ENCODE measurements at regions not wholly inside any gene's neighbourhood (a gene's known extent, or its start where the extent isn't known, plus 50 kb on each side); places are given as distances from the start of the nearest gene placed in this dataset.
"Not testable (repeated sequence)": the region's sequence is repeated elsewhere in the genome, so short reads cannot be mapped to it uniquely, and the experiment has no call there.

- H3K27me3 ChIP-seq (ENCODE audit: control insufficient read depth, insufficient read depth, low read length) = no peaks in the 10 kb centered on the region
- no peak for TF ChIP-seq CTCF (IDR thresholded peaks at IDR 0.05; ENCODE audit: insufficient read depth, low read length, poor library complexity, severe bottlenecking)
Observed at GRCh38 chr13:80496721-80497397, 155.9 kb upstream of the SPRY2 start.

GRCh38 chr13:80490491-80490943 lies 149.6 kb upstream of the SPRY2 start:
- not testable (repeated sequence) for H3K4me3 ChIP-seq (ENCODE audit: low read depth, low read length); H3K27me3 ChIP-seq (ENCODE audit: control insufficient read depth, insufficient read depth, low read length); DNase-seq (ENCODE audit: low read depth); H3K36me3 ChIP-seq (ENCODE audit: control insufficient read depth, insufficient read depth, low read length)

More at GRCh38 chr13:80496721-80497397, 155.9 kb upstream of the SPRY2 start:
- Histone ChIP-seq H3K4me3 (ENCODE audit: low read depth, low read length) (no peak overlapping the region), H3K36me3 (ENCODE audit: control insufficient read depth, insufficient read depth, low read length) (no peaks in the 10 kb centered on the region)
- DNase-seq (ENCODE audit: low read depth) = no peak

- no peak for TF ChIP-seq CTCF (IDR thresholded peaks at IDR 0.05; ENCODE audit: insufficient read depth, low read length, poor library complexity, severe bottlenecking)
- H3K27me3 ChIP-seq (ENCODE audit: control insufficient read depth, insufficient read depth, low read length) = no peaks in the 10 kb centered on the region
- H3K4me3 ChIP-seq (ENCODE audit: low read depth, low read length) = no peak overlapping the region
- no peak for DNase-seq (ENCODE audit: low read depth)
- H3K36me3 ChIP-seq (ENCODE audit: control insufficient read depth, insufficient read depth, low read length) = no peaks in the 10 kb centered on the region
Observed at GRCh38 chr13:80486402-80486801, 145.5 kb upstream of the SPRY2 start.

GRCh38 chr13:80483157-80483556 lies 142.2 kb upstream of the SPRY2 start:
- Histone ChIP-seq H3K36me3 (ENCODE audit: control insufficient read depth, insufficient read depth, low read length) (no peaks in the 10 kb centered on the region), H3K4me3 (ENCODE audit: low read depth, low read length) (no peak overlapping the region), H3K27me3 (ENCODE audit: control insufficient read depth, insufficient read depth, low read length) (no peaks in the 10 kb centered on the region)
- no peak for TF ChIP-seq CTCF (IDR thresholded peaks at IDR 0.05; ENCODE audit: insufficient read depth, low read length, poor library complexity, severe bottlenecking)
- DNase-seq (ENCODE audit: low read depth) = no peak

- TF ChIP-seq CTCF (IDR thresholded peaks at IDR 0.05; ENCODE audit: insufficient read depth, low read length, poor library complexity, severe bottlenecking) = no peak
- no peak for DNase-seq (ENCODE audit: low read depth)
- Histone ChIP-seq H3K36me3 (ENCODE audit: control insufficient read depth, insufficient read depth, low read length) (no peaks in the 10 kb centered on the region), H3K4me3 (ENCODE audit: low read depth, low read length) (no peak overlapping the region), H3K27me3 (ENCODE audit: control insufficient read depth, insufficient read depth, low read length) (no peaks in the 10 kb centered on the region)
Observed at GRCh38 chr13:80481588-80481987, 140.7 kb upstream of the SPRY2 start.

GRCh38 chr13:80477661-80478443 lies 136.9 kb upstream of the SPRY2 start:
- DNase-seq (ENCODE audit: low read depth) = no peak
- no peak for TF ChIP-seq CTCF (IDR thresholded peaks at IDR 0.05; ENCODE audit: insufficient read depth, low read length, poor library complexity, severe bottlenecking)
- Histone ChIP-seq H3K36me3 (ENCODE audit: control insufficient read depth, insufficient read depth, low read length) (no peaks in the 10 kb centered on the region), H3K27me3 (ENCODE audit: control insufficient read depth, insufficient read depth, low read length) (no peaks in the 10 kb centered on the region), H3K4me3 (ENCODE audit: low read depth, low read length) (no peak overlapping the region)
